ENCODE measurements at regions not wholly inside any gene's neighbourhood (a gene's known extent, or its start where the extent isn't known, plus 50 kb on each side); places are given as distances from the start of the nearest gene placed in this dataset.

GRCh38 chr4:114100288-114101031, 121.0 kb upstream of the ARSJ start:
- TF ChIP-seq CTCF (IDR thresholded peaks at IDR 0.05; ENCODE audit: low read depth, low read length) (no peak), POLR2A (IDR thresholded peaks at IDR 0.05; ENCODE audit: extremely low read depth, insufficient read length) (no peak), MAX (IDR thresholded peaks at IDR 0.05; ENCODE audit: low read depth, low read length) (no peak)
